GM12878 (cell line): ENCODE measurements at regions not wholly inside any gene's neighbourhood (a gene's known extent, or its start where the extent isn't known, plus 50 kb on each side); places are given as distances from the start of the nearest gene placed in this dataset.

Source experiments
- ATAC-seq: fragments of 200-7000 bp; cut with Tn5 transposase; 3 replicates; pipeline ENCODE4 v1.9.1; 2020; ENCODE audit warnings: mild to moderate bottlenecking, moderate library complexity
- BruUV-seq: library from RNA; stranded (reverse); fragments of 400-500 nt; replicated peaks from 2 replicates; lab custom pipeline; 2021; lab: Mats Ljungman, UMichigan
- CTCF ChIA-PET: fragments of 300-600 bp; sonication (Branson Sonifier 250); formaldehyde crosslinking; extraction: SDS; loops from one replicate; lab custom pipeline; 2021; ENCODE audit warnings: inconsistent platforms; lab: Yijun Ruan, JAX
- POLR2A ChIA-PET: fragments of 350-600 bp; formaldehyde crosslinking; extraction: SDS; loops from one replicate; lab custom pipeline; 2021; ENCODE audit warnings: inconsistent platforms; lab: Charles Lee
- RAD21 ChIA-PET: fragments of 300-600 bp; sonication (Branson Sonifier 250); formaldehyde crosslinking; loops from one replicate; lab custom pipeline; 2023; ENCODE audit warnings: antibody characterized with exemption; ENCODE audit not compliant: unreplicated experiment; lab: Charles Lee
- SMC1A ChIA-PET: fragments of 300-600 bp; sonication (Branson Sonifier 250); formaldehyde crosslinking; loops from one replicate; lab custom pipeline; 2023; ENCODE audit not compliant: unreplicated experiment, uncharacterized antibody; lab: Charles Lee
- DNase-seq: peaks from one replicate; pipeline ENCODE4 v3.0.0-alpha.2; 2011; ENCODE audit warnings: low read depth, low spot score
- FAIRE-seq: peaks from 3 replicates; lab custom pipeline; 2011; peaks lifted over from hg19 to GRCh38; lab: Jason Lieb, UNC
- H2AFZ ChIP-seq: 2 replicates; pipeline ENCODE4 v1.6.0; 2011; ENCODE audit warnings: low read depth, low read length, control low read depth; ENCODE audit not compliant: control insufficient read depth
- H3K27ac ChIP-seq: 2 replicates; pipeline ENCODE4 v1.5.1; 2011; ENCODE audit warnings: control low read depth; ENCODE audit not compliant: control insufficient read depth, insufficient read depth
- H3K27me3 ChIP-seq, 2 experiments: replicated peaks in 1 of 2; 2 replicates each; pipeline versions ENCODE4 v1.6.0 to v1.6.1; 2011; ENCODE audit warnings: low read length in 1 of 2; ENCODE audit not compliant: control insufficient read depth in 2 of 2, insufficient read depth in 2 of 2
- H3K36me3 ChIP-seq, 2 experiments: 2 replicates each; pipeline ENCODE4 v1.5.1; 2011; ENCODE audit warnings: low read length in 1 of 2; ENCODE audit not compliant: control insufficient read depth in 2 of 2, insufficient read depth in 2 of 2
- H3K4me1 ChIP-seq: 2 replicates; pipeline ENCODE4 v1.6.1; 2011; ENCODE audit warnings: mild to moderate bottlenecking, low read length, moderate library complexity, mixed read lengths; ENCODE audit not compliant: control insufficient read depth, insufficient read depth
- H3K4me2 ChIP-seq: 2 replicates; pipeline ENCODE4 v1.6.0; 2011; ENCODE audit warnings: control low read depth; ENCODE audit not compliant: control insufficient read depth, insufficient read depth
- H3K4me3 ChIP-seq: fragments of 200-600 bp; sonication (generic); 2 replicates; pipeline ENCODE4 v1.5.1; 2016
- H3K79me2 ChIP-seq: 2 replicates; pipeline ENCODE4 v1.6.0; 2011; ENCODE audit warnings: low read length; ENCODE audit not compliant: control insufficient read depth, insufficient read depth
- H3K9ac ChIP-seq: 2 replicates; pipeline ENCODE4 v1.8.0; 2011; ENCODE audit warnings: low read length, control low read depth, mixed read lengths; ENCODE audit not compliant: control insufficient read depth, insufficient read depth
- H3K9me3 ChIP-seq: replicated peaks from 3 replicates; pipeline ENCODE4 v1.5.1; 2011; ENCODE audit warnings: mild to moderate bottlenecking, low read length; ENCODE audit not compliant: control insufficient read depth, insufficient read depth
- H4K20me1 ChIP-seq: 2 replicates; pipeline ENCODE4 v1.6.0; 2011; ENCODE audit not compliant: control insufficient read depth, insufficient read depth
- BCL11A ChIP-seq: IDR thresholded peaks from 2 replicates; pipeline ENCODE4 v1.6.1; 2011; ENCODE audit warnings: low read depth, low read length
- BHLHE40 ChIP-seq, 2 experiments: fragments of 450-650 bp in 1 of 2; IDR thresholded peaks; 2 replicates each; pipeline ENCODE4 v1.6.1; 2011 to 2017; ENCODE audit warnings: low read depth in 2 of 2, borderline replicate concordance in 1 of 2, improper control_type of control experiment in 1 of 2, low read length in 1 of 2, mild to moderate bottlenecking in 1 of 2
- E4F1 ChIP-seq: fragments of 450-650 bp; IDR thresholded peaks from 2 replicates; pipeline ENCODE4 v1.6.1; 2018; ENCODE audit warnings: borderline replicate concordance, mild to moderate bottlenecking; ENCODE audit not compliant: partially characterized antibody
- ELK1 ChIP-seq: IDR thresholded peaks from 2 replicates; pipeline ENCODE4 v1.6.1; 2012; ENCODE audit warnings: low read depth, low read length, improper control_type of control experiment
- RAD51 ChIP-seq: fragments of 450-650 bp; IDR thresholded peaks from 2 replicates; pipeline ENCODE4 v1.6.1; 2016; ENCODE audit warnings: moderate library complexity, mild to moderate bottlenecking, inconsistent platforms
- RFX5 ChIP-seq: IDR thresholded peaks from 2 replicates; pipeline ENCODE4 v1.6.1; 2011; ENCODE audit warnings: low read depth, low read length, improper control_type of control experiment
- SREBF1 ChIP-seq: IDR thresholded peaks from 2 replicates; pipeline ENCODE4 v1.6.1; 2012; ENCODE audit warnings: mild to moderate bottlenecking, low read length
- WGBS: methylation state at CpG from one replicate; pipeline ENCODE4 v1.1.6; 2016; ENCODE audit warnings: low lambda C conversion rate; ENCODE audit not compliant: insufficient replicate concordance, insufficient coverage; ENCODE audit errors: missing lambda C conversion rate; 5-methylcytosine and 5-hydroxymethylcytosine counted together
- in situ Hi-C: fragments of 300-500 bp; cut with MboI; formaldehyde crosslinking; loops from 9 replicates; pipeline ENCODE4 v1.14.3; 2018; ENCODE audit warnings: mixed read lengths
- intact Hi-C: fragments of 100-400 bp; cut with micrococcal nuclease; formaldehyde crosslinking; loops from one replicate; pipeline ENCODE4 v1.14.2; 2022; ENCODE audit not compliant: unreplicated experiment
- TF ChIP-seq, protein P1 (sequence below): IDR thresholded peaks from 2 replicates; pipeline ENCODE4 v1.6.1; 2012; ENCODE audit warnings: low read depth, low read length, improper control_type of control experiment

GRCh38 chr10:128863823-128864405, 603.1 kb upstream of the MGMT start:
- Histone ChIP-seq H3K9me3 (no peaks in the 10 kb centered on the region), H3K4me2 (no peak overlapping the region), H3K27ac (no peak overlapping the region), H2AFZ (no peak overlapping the region), H3K27me3 (no peaks in the 10 kb centered on the region), H3K4me1 (no peaks in the 10 kb centered on the region), H3K4me3 (no peak overlapping the region), H3K79me2 (no peaks in the 10 kb centered on the region), H3K9ac (no peak overlapping the region)
- CTCF ChIA-PET: no interaction called here
- intact Hi-C loops: loop anchor here (5.0 kb wide), 1 partner anchor 232 kb away; no protein-coding TSS in a partner anchor
- BruUV-seq: no TSS peak
- SMC1A ChIA-PET: no interaction called here
- no peak for DNase-seq
- no peak for ATAC-seq
- POLR2A ChIA-PET: no interaction called here
- TF ChIP-seq SREBF1 (no peak), RFX5 (no peak), BCL11A (no peak)
- TF ChIP-seq, protein P1, sequence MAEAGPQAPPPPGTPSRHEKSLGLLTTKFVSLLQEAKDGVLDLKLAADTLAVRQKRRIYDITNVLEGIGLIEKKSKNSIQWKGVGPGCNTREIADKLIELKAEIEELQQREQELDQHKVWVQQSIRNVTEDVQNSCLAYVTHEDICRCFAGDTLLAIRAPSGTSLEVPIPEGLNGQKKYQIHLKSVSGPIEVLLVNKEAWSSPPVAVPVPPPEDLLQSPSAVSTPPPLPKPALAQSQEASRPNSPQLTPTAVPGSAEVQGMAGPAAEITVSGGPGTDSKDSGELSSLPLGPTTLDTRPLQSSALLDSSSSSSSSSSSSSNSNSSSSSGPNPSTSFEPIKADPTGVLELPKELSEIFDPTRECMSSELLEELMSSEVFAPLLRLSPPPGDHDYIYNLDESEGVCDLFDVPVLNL: no peak
- TF ChIP-seq, all 136 proteins: peak for 0
- no peaks in the 10 kb centered on the region for H4K20me1 ChIP-seq
- in situ Hi-C loops: no loop called here
- WGBS: 63% methylated on average over 8 of the region's 8 CpGs
- RAD21 ChIA-PET: no interaction called here
- FAIRE-seq: no peak
- no peaks in the 10 kb centered on the region for H3K36me3 ChIP-seq

DNA sequence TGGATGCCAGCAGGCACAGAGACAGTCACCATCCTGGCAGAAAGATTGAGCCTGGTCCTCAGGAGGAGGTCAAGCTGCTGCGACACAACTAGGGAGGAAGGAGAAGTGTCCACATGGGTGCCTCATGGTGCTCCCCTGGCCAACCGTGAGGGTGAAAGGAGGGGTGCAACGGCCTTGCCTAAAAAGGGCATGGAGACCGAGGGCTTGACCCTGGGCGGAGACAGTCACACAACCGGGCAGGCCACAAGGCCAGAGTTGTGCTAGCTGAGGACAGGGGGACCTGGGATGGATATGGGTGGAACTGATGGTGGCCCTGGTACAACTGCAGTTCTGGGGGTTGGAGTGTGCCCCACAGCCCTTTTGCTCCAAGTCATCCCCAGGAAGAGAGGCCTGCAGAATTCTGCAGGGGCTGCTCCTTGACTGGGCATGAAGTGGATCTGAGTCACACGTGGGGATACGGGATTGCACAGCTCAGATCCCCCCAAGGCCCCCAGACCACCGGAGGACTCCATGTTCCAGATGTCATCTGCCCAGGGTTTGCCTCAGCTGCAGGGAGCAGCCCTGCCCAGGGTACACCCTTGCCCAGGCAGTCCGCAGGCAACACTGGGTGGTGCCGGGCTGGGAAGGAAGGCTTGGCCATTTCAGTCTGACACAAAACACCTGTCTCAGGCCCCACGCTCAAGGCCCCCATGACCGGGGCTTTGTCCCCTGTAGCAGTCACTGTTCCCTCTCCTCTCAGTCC, 602.3 kb upstream of the MGMT start:
- ChIA-PET CTCF (no interaction called here), SMC1A (no interaction called here), RAD21 (no interaction called here), POLR2A (no interaction called here)
- in situ Hi-C loops (no loop called here), intact Hi-C loops (loop anchor here (5.0 kb wide), 1 partner anchor 232 kb away; no protein-coding TSS in a partner anchor)
- H3K4me3 ChIP-seq: no peak overlapping the region
- ATAC-seq (no peak), DNase-seq (no peak), FAIRE-seq (no peak)
- no peaks in the 10 kb centered on the region for H4K20me1 ChIP-seq
- no peak overlapping the region for H3K4me2 ChIP-seq
- 51% methylated on average over 13 of the region's 13 CpGs for WGBS
- H3K36me3 ChIP-seq: no peaks in the 10 kb centered on the region
- no TSS peak for BruUV-seq
- no peaks in the 10 kb centered on the region for H3K4me1 ChIP-seq
- no peaks in the 10 kb centered on the region for H3K27me3 ChIP-seq
- no peaks in the 10 kb centered on the region for H3K9me3 ChIP-seq
- no peak overlapping the region for H2AFZ ChIP-seq
- no peak overlapping the region for H3K9ac ChIP-seq
- no peak overlapping the region for H3K27ac ChIP-seq
- H3K79me2 ChIP-seq: no peaks in the 10 kb centered on the region
- TF ChIP-seq E4F1: no peak
- TF ChIP-seq BHLHE40 (IDR thresholded peaks at IDR 0.05; ENCODE audit: borderline replicate concordance in 1 of 2, low read depth in 2 of 2, low read length in 1 of 2): no peak
- TF ChIP-seq RAD51: no peak
- no peak for TF ChIP-seq ELK1
